A172 (cell line): ENCODE measurements at regions not wholly inside any gene's neighbourhood (a gene's known extent, or its start where the extent isn't known, plus 50 kb on each side); places are given as distances from the start of the nearest gene placed in this dataset.

ENCODE experiments used
- DNase-seq: peaks from one replicate; pipeline ENCODE4 v3.0.0-alpha.2; 2015; ENCODE audit warnings: low spot score

- DNase-seq, result peak; percentile 2
Measured at GRCh38 chr16:79372503-79373184, 227.9 kb downstream of the MAF start.

- no peak for DNase-seq
Measured at GRCh38 chr16:79370736-79371135, 229.8 kb downstream of the MAF start.

DNA sequence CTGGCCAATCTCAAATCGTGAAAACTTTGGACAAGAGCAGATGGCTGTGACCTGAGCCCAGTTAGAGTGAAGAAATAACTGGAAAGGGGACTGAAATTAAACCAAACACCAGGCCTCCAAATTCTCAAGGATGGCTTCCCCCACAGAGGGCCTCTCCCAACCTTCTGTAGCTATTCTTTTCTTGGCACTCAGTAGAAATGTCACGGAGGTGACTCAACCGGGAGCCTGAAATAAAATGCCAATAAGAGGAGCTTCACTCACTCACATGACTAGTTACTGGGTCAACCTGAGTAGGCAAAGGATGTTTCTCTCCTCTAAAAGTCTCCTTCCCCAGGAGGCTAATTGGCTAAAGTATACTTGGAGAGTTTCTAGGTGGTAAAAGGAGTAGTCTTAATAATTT, 230.7 kb downstream of the MAF start:
- no peak for DNase-seq

- DNase-seq, result no peak
Measured at GRCh38 chr16:79367822-79368221, 232.7 kb downstream of the MAF start.

DNA sequence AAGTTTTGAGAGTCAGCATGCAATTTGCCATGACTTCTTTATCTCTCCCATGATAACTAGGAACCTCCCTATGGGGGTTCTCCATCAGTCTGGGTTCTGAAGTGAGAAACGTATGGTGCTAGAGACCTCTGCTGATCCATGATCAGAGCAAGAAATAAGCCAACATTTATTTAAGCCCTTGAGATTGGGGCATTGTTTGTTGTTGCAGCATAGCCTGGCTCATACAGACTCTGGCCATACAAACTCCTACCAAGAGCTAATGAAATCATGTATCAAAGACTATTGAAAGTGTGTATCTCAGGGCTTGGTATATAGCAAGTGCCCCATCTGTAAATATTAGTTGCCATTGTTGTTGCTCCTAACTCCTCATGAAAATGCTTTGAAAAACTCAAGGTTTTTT, 233.9 kb downstream of the MAF start:
- no peak for DNase-seq

DNA sequence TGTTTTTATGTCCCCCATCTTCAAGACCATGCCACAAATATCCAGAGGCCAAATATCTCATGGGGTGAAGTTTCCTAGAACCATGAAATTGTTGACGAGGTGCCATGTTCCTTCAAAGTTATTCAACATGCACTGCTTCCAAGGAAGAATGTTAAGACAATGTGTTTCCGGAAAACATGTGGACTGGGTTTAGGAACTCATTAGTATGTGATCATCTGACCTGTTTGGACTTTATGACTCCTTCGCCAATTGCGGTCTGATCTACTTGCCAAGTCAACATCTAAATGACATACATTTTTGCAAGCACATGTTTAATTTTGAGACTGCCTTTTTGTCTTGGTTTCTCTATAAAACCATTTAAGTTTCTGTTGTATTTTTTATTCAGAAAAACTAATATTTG, 234.8 kb downstream of the MAF start:
- no peak for DNase-seq

GRCh38 chr16:79363484-79363883, 237.1 kb downstream of the MAF start:
- DNase-seq, result no peak

DNA sequence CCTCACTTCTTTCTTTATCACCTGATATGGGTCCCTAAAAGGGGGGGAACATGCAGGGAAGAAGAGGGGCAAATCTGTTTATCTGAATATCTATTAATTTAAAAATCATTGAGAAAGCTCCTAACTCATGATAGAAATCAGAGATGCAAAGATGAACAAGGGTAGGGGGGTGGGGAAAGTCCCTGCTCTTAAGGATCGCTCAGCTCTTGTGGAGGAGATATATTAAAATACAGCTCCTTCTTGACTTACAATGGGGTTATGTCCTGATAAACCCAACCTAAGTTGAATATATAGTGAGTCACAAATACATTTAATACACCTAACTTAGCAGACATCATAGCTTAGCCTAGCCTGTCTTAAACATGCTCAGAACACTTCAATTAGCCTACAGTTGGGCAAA, 237.5 kb downstream of the MAF start:
- DNase-seq, result no peak

GRCh38 chr16:79362300-79362970, 238.1 kb downstream of the MAF start:
- no peak for DNase-seq

GRCh38 chr16:79361132-79361751, 239.3 kb downstream of the MAF start:
- no peak for DNase-seq

DNA sequence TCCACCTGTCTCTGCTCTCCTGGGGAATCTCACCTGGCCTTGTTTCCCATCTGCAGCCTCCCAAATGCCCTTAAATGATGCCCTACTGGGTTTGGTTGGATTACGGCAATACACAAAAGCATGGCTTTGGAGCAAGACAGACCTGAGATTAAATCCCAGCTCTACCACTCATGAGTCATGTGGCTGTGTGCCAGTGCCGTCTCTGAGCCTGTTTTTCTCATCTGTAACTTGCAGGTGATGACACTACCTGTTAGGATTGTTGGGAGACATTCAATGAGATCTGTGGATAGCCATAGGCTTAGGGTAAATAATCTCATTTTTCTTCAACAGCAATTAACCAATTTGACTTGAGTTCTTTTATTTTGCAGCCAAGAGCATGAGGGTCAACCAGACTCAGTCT, 240.3 kb downstream of the MAF start:
- DNase-seq, result no peak

GRCh38 chr16:79359082-79359481, 241.5 kb downstream of the MAF start:
- no peak for DNase-seq

- DNase-seq, result no peak
Measured at GRCh38 chr16:79358188-79358587, 242.3 kb downstream of the MAF start.

DNA sequence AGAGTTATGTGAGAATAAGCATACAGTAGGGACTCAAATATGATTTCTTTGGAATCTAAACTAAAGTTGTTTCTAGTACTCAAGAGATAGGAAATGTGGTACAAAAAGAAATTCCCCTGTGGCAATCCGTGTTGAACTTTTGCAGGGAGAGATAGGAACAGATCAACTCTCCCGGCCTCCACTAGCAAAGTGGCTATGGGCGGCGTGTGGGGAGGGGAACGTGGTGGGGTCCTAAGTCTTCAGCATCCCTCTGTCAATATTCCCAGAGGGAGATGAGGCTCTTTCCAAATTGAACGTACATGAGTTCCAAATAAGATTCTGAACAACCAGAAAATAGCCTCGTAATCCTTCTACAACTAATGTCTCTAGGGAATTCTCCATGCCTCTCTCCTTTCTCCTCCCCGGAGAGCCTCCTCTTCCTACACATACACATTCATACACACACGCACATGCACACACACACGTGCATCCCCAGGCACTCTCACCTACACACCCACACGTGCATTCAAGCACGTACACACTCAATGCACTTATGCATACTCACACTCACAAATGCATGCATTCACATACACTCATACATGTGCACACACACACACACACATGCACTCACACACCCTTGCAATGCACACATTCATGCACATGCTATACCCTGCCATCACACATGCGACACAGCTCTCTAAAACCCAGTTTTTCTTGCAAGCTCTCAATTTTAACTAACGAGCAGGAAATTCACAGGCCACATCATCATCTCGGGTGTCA, 244.8 kb downstream of the MAF start:
- no peak for DNase-seq

DNA sequence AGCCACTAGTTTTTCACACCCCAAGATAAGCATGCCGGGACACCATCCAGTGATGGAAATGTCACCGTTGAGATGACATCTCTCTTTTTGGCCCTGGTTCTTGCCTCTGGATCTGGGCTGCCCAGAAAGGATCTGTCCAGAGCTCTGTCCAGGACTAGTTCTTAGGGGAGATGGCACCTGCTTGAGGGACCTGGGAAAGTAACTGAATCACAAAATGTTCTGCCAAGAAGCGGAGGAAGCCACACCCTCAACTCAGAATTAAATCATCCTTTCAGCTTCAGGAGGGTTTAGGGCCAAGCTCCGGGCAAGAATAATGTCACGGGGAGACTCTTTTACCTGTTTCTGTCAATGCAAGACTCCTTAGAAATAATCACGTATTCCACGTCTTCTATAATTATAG, 248.6 kb downstream of the MAF start:
- no peak for DNase-seq

DNA sequence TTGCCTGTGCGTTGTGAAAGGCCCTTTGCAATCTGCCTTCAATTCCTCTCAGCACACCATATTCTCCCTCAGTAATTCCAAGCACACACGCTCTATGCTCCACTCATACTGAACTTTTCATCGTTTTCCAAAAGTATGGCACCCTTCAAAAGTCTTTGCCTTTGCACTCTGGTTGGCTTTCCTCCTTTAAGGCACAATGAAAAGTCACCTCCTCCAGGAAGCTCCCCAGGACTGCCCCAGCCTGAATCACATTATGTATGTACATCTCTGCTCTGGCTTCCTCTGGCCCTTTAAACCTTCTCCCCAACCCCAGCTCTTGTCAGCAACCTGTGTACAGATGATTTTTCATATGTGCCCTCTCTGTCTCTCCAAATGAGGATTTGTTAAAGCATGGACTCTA, 250.7 kb downstream of the MAF start:
- no peak for DNase-seq

GRCh38 chr16:79348521-79349306, 251.8 kb downstream of the MAF start:
- DNase-seq, result no peak

DNA sequence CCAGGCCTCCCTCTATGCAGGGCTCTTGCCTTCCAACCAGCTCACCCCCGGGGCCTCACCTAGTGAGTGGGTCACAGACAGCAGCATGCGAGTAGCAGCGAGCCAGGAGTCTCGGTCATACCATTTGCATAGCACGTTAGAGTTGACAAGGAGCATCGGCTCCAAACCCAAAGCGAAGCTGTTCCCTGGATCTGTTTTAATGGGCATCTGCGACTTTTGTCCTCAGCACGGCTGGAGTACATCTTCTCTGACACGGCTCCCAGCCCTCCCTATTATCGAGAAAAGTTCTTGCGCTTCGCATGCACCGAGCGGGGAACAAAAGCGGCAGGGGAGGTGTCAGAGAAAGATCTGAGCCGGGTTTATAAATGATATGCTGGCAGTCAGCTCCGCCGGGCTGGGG, 253.3 kb downstream of the MAF start:
- DNase-seq, result no peak

DNA sequence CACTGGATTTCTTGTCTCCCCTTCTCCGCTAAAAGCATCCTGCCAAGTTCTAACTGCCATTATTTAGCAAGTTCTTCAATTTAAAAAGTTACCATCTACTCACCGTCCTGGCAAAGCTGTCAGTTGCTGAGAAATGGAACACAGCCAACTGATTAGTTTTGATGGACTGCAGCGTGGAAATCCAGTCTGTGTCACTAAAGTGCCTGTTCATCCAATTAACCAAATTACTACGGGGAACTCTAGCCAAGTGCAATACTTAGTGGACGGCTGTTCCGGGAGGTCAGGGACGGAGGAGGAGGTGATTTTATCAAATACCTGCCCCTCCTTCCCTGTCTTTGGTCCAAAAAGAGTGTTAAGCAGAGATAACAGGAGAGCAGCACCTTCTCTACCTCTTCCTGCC, 260.7 kb downstream of the MAF start:
- no peak for DNase-seq

- DNase-seq, result no peak
Measured at GRCh38 chr16:79337906-79338305, 262.6 kb downstream of the MAF start.

DNA sequence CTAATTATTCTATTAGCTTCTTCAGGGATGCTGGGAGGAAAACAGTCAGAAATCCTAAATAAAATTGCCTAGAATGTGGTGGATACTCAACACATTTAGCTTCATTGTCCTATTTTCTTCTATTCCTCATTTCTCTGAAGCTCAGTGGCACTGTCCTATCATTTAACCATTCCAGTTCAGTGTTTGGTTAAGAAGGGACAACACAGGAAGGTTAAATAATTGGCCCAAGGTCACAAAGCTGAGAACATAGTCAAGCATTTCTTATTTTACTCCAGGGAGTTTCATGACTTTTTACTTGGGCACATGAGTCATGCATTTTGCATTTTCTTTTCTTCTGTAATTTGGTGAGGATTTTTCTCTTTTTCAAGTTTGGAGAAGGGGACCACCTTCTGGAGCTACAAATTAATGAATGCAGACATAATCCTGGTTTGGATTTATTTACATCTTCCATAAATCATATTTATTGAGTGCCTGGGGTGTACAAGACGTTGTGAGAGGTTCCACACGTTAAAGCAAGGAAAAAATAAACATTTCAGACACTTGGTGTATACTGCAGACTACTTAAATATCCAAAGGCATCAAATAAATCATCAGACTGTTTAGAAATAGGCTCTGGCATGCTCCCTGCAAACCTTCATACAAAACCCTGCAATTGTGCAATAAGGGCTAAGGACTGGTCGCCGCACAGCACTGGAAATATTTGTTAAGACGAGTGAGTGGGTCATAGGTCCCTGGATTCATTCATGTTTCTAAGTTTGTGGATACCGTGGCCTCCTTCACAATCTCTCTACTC, 263.9 kb downstream of the MAF start:
- no peak for DNase-seq
